AG09309 (cell line): ENCODE measurements at regions not wholly inside any gene's neighbourhood (a gene's known extent, or its start where the extent isn't known, plus 50 kb on each side); places are given as distances from the start of the nearest gene placed in this dataset.

Source experiments
- DNase-seq: peaks from one replicate; pipeline ENCODE4 v3.0.0-alpha.2; 2010; ENCODE audit warnings: low read depth
- H3K4me3 ChIP-seq: 2 replicates; pipeline ENCODE4 v1.5.1; 2011; ENCODE audit warnings: mild to moderate bottlenecking, low read depth, low read length, moderate library complexity; ENCODE audit not compliant: control insufficient read depth
- TF ChIP-seq, protein P1 (sequence below): IDR thresholded peaks from 2 replicates; pipeline ENCODE4 v1.5.1; 2011; ENCODE audit warnings: mild to moderate bottlenecking, low read depth, low read length, inconsistent platforms; ENCODE audit not compliant: insufficient read depth, control insufficient read depth; ENCODE audit errors: missing control alignments

DNA sequence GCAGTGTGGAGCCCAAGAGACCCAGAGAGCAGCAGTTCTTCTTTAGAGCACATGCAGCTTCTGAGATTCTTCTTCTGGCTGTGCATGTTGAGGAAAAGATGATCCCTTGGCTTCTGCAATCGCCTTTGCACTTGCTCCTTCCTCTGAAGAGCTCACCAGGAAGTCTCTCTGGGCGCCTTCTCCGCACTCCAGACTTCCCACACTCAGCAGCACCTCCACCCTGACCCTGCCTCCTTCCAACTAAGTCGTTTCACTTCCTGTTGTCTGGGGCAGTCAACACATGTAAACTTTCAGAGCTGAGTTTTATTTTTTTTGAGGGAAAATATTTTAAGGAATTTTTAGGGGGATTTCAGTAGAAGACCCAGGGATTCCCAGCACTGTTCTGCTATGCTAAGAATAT, 73.4 kb upstream of the F3 start:
- H3K4me3 ChIP-seq, result no peak overlapping the region
- no peak for DNase-seq
- TF ChIP-seq, protein P1, sequence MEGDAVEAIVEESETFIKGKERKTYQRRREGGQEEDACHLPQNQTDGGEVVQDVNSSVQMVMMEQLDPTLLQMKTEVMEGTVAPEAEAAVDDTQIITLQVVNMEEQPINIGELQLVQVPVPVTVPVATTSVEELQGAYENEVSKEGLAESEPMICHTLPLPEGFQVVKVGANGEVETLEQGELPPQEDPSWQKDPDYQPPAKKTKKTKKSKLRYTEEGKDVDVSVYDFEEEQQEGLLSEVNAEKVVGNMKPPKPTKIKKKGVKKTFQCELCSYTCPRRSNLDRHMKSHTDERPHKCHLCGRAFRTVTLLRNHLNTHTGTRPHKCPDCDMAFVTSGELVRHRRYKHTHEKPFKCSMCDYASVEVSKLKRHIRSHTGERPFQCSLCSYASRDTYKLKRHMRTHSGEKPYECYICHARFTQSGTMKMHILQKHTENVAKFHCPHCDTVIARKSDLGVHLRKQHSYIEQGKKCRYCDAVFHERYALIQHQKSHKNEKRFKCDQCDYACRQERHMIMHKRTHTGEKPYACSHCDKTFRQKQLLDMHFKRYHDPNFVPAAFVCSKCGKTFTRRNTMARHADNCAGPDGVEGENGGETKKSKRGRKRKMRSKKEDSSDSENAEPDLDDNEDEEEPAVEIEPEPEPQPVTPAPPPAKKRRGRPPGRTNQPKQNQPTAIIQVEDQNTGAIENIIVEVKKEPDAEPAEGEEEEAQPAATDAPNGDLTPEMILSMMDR, result no peak

DNA sequence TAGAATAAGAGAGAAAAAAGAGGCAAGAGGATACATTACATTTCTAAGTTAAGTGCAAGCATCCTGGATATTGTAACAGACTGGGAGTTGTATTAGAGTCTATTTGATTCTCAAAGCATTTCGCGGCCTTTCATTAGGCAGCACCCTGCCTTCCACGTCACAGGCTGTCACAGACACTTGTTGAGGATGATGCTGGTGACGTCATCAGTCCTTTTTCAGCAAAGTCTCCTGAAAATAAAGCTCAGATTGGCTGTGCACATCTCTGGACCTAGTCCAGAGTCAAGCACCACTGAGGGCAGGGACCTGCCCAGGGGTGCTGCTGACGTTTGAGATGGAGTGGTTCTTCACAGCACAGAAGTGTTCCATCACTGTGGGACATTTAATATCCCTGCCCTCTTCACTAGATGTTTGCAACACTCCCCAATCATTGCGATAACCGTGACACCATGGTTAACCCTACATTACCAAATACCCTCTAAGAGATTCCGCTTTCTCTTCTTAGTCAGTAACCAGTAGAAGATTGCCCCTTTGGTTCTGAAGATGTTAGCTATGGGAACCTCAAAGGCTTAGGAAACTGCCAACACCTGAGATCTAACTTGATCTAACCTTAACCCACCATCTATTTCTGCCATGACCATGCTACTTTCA, 72.7 kb upstream of the F3 start:
- DNase-seq, result no peak
- no peak overlapping the region for H3K4me3 ChIP-seq

DNA sequence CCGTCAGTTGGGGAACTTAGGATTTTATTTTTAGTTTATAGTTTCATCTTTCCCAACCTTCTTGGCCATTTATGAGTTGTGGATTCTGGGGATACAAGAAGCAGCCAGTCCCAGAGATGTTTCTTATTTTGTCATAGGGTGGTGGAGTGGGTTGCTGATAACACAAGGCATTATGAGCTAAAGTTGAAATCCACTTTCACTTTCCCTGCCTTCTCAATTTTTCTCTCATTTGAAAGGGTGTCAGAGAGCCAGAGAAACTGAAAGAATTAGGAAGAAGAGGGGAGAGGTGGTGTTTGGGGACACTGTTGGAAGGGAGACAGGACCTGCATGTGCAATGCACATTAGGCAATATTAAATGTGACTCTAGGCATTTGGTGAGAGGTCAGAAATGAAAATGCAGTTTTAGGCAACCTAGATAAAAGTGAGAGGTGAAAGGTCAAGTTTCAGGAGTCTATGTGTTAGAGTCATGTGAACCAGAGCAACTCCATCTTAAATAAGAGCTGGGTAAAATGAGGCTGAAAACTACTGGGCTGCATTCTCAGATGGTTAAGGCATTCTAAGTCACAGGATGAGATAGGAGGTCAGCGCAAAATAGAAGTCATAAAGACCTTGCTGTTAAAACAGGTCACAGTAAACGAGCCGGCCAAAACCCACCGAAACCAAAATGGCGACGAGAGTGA, 71.1 kb upstream of the F3 start:
- H3K4me3 ChIP-seq, result no peak overlapping the region
- DNase-seq, result no peak
- TF ChIP-seq, protein P1, result no peak

More for the DNA sequence above, 72.7 kb upstream of the F3 start:
- TF ChIP-seq, protein P1, result no peak

DNA sequence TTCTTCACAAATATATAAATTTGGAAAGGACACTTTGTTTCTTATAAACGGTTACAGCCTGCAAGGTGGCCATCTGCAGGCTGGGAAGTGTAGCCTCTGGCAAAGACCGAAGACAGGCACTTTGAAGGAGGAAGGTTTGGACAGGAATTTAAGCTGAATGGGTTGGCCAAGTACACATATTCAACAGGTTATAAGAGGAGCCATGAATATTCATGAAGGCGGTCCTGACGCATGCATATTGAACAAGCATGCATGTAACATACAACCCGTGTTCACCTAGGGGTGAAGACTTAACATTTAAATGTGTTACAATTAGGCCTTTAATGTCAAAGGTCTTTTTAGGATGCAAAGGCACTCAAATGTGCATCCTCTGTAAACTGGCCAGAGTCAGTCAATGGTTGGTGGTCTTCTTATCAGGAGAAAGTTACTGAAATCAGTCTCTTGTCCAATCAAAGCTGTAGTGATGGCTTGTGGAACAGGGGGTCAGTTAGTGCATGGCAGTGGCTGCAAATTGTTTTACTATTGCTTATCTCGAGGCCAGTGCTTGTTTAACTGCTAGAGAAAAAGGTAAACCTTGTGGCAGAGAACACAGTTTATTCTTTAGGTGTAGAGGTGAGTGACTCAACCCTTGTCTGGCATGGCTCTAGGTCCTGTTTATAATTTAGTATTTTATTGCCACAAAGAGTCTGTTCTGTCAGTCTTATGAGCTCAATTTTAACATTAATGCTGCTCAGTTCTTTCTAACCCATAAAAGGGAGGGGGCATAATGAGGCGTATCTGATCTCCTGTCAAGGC, 70.3 kb upstream of the F3 start:
- DNase-seq, result no peak
- TF ChIP-seq, protein P1, result no peak
- H3K4me3 ChIP-seq, result no peak overlapping the region

DNA sequence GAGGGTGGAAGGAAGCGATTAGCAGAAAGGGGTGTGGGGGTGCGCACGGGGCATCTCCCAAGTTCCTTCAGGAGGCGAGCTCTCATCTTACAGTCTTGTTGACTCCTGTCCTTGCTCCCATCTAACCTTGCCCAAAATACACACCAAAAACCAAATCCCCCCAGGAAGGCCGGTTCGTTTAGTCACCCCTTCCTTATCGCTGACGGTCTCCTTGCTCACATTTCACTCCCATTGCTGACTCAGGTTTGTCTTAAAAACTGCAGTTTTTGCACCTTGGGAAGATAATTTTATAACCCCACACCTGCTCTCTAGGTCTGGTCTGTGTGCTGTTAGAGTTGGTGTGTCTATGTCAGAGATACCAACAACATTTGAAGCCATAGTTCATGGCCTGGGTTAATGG, 68.1 kb upstream of the F3 start:
- H3K4me3 ChIP-seq, result no peak overlapping the region
- TF ChIP-seq, protein P1, result no peak
- DNase-seq, result no peak

DNA sequence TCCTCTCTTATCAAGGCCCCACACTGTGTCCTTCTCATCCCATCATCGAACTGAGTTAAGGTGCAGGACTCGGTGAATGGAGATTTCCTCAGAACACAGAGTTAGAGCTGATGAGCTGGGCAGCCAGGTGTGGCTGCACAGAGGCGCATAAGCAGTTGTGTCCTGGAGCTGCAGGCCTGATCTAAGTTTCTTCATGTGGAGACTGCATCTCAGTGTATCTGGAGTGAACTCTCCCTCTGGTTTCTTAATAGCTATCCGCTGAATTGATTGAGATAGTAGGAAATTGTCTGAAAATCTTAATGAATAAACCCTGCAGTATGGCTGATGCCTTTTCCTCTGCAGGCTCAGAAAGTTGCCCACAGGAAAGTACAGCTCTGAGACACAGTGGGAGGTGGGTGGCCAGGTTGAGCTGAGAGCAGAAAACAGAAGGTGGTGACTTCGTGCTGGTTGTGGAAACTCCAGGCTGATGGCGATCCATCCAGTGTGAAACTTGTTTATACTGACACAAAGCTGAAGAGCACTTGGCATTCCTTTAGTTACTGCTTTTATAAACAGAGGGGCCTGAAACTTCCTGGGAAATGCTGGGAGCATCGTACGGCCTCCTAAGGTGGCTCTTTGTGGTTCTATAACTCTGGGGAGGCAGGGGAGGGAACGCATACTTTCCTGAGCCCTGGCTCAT, 67.4 kb upstream of the F3 start:
- TF ChIP-seq, protein P1, result no peak
- no peak overlapping the region for H3K4me3 ChIP-seq
- DNase-seq, result no peak
